ENCODE measurements at regions not wholly inside any gene's neighbourhood (a gene's known extent, or its start where the extent isn't known, plus 50 kb on each side); places are given as distances from the start of the nearest gene placed in this dataset.
"Not testable (repeated sequence)": the region's sequence is repeated elsewhere in the genome, so short reads cannot be mapped to it uniquely, and the experiment has no call there.

GRCh38 chr17:70314506-70314905, 145.2 kb downstream of the KCNJ2 start:
- in situ Hi-C loops (cut with HindIII; ENCODE audit: low pct_ligation_motif_present, low pct_unique_long_range_greater_than_20kb, low sequenced_read_pairs): no loop called here
- no peak for DNase-seq

DNA sequence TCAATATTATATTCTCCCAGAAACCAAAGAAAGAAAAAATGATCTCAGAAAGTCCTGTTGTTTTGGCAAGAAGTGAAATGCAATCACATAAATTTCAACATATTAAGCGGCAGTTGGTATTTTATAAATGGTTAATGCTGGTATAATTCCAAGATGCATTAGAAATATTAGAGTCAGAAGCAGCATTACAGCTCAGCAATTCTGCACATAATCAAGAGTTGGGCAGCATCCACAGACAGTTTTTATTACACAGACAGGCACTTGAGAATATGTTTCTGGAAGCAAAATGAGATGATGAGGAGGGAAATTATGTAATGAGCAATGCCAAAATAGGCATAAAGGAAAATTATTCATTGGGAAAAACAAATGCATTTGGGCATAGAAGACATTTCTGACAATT, 148.1 kb downstream of the KCNJ2 start:
- no peak for DNase-seq
- in situ Hi-C loops (cut with HindIII; ENCODE audit: low pct_ligation_motif_present, low pct_unique_long_range_greater_than_20kb, low sequenced_read_pairs): no loop called here

DNA sequence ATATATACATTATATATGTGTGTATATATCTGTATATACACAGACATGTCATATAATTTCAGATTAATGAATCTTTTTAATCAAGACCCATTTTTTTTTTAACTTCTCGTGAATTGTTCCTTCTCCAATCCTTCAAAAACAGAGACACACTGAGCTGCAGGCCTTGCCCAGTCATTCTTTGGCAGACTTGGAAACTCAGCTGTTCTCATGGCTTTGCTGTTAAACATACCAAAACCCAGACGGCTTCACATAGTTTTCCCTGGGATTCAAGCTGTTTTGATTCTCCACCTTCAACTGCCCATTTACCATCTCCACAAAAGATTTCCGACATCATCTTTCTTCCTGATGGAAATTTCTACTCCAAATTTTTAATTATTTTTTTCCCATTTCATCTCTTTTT, 148.7 kb downstream of the KCNJ2 start:
- DNase-seq: no peak

DNA sequence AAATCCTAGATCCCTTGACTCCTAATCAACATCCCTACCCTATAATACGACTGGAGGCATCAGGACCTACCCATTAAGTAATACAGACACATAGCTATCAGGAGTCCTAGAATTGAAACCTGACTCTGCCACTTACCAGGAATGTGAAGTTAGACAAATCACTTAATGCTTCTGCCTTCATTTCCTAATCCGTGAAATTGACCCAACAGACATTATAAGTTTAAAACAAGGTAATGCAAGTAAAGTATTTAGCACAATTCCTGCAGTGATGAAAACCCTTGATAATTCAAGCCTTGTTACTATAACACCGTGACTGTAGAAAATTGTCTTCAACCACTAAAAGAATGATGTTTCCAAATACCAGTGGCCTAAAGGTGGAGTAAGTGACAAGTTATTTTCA, 150.2 kb downstream of the KCNJ2 start:
- in situ Hi-C loops (cut with HindIII; ENCODE audit: low pct_ligation_motif_present, low pct_unique_long_range_greater_than_20kb, low sequenced_read_pairs): no loop called here
- no peak for DNase-seq

More for the DNA sequence above, 148.7 kb downstream of the KCNJ2 start:
- in situ Hi-C loops (cut with HindIII; ENCODE audit: low pct_ligation_motif_present, low pct_unique_long_range_greater_than_20kb, low sequenced_read_pairs): no loop called here

DNA sequence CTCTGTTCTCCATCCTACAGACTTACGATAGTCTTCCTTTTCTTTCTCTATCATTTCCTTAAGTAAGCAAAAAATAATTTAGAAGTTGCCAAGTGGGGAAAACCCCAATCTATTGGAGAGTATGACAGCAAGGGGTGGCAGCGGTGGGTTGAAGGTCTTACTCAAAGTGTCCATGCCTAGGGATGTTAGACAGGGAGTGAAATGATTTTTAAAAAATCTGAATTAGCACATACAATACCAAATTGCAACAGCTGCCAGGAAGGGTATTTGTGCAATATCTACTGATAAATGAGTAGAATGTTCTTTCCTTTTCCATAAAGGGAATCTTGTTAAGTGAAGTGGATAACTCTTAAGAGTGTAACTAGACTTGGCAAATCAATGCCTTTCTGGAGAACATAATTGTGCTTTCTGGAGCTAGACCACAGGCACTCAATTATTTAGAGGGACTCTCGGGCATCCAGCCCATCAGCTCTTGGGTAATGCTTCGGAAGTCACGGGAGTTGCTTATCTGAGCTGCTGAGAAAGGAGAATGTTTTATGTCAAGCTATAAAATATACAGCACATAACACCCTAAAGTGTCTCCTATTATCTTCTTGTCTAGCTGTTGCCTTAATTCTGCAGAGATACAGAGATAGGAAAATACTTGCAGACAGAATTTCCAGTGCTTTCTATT, 151.5 kb downstream of the KCNJ2 start:
- no peak for DNase-seq
- in situ Hi-C loops (cut with HindIII; ENCODE audit: low pct_ligation_motif_present, low pct_unique_long_range_greater_than_20kb, low sequenced_read_pairs): no loop called here

DNA sequence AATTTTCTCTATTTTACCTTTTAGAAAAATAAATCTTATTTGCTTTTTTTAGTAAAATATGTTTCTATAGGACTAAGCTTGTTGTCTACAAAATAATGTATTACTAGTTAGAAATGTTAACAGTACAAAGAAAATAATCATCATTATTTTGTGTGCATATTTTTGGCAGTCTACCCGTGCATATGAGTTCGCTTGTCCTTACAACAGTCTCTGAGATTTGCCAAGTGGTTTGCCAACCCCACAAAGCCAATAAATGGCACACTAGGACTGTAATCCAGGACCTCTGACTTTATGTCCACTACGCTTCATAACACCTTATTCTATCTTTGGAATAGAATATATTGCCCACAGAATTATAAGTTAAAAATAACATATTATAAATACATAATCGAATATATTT, 152.0 kb downstream of the KCNJ2 start:
- no peak for DNase-seq
- in situ Hi-C loops (cut with HindIII; ENCODE audit: low pct_ligation_motif_present, low pct_unique_long_range_greater_than_20kb, low sequenced_read_pairs): no loop called here

DNA sequence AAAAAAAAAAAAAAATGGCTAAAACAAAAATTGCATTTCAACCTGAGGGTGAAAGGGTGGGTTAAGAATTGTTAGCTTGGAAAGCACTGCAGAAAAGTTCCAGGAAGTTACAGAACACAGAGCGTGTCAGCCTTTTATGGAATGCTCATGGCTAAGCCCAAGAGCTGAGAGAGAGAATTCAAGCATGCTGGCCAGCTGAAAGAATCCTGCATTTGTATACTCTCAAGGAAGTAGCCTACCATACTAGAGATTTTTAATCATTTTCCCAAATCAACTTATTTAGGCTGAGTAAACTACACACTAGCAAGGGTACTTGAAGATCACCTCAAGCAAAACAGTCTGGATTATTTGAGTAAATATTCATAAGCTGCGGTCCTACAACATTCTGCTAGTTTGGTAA, 153.9 kb downstream of the KCNJ2 start:
- no peak for DNase-seq
- in situ Hi-C loops (cut with HindIII; ENCODE audit: low pct_ligation_motif_present, low pct_unique_long_range_greater_than_20kb, low sequenced_read_pairs): no loop called here

DNA sequence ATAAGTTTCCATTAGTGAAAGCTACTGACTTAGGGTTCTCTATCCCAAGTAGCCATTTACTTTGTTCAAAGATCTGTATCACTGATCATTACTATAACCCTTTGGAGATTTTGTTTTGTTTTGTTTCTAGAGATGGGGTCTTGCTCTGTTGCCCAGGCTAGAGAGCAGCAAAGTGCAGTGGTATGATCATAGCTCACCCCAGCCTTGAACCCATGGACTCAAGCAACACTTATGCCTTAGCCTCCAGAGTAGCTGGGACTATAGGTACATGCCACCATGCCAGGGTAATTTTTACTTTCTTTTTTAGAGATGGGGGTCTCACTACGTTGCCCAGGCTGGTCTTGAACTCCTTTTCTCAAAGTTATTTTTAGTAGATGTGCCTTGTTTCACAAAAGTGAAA, 154.7 kb downstream of the KCNJ2 start:
- no peak for DNase-seq
- in situ Hi-C loops (cut with HindIII; ENCODE audit: low pct_ligation_motif_present, low pct_unique_long_range_greater_than_20kb, low sequenced_read_pairs): no loop called here

DNA sequence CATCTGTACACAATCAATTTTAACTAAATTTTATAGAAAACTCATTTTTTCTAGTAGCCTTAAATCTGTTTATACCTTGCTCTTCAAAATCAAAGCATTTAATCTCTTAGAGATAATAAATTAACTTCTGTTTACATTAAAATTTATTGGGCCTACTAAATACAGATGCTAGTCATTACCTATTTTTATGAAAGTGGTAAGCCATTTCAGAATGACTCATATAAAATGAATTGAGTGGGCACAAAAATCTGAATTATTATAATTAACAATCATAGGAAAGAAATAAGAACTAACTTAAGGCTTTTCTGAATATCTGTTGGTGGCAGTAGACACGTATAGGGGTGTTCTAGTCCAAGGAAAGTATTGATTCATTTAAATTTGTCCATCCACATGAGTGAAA, 157.9 kb downstream of the KCNJ2 start:
- in situ Hi-C loops (cut with HindIII; ENCODE audit: low pct_ligation_motif_present, low pct_unique_long_range_greater_than_20kb, low sequenced_read_pairs): no loop called here
- DNase-seq: no peak

- in situ Hi-C loops (cut with HindIII; ENCODE audit: low pct_ligation_motif_present, low pct_unique_long_range_greater_than_20kb, low sequenced_read_pairs): no loop called here
- no peak for DNase-seq
Measured at GRCh38 chr17:70327723-70328122, 158.4 kb downstream of the KCNJ2 start.

GRCh38 chr17:70329721-70330120, 160.4 kb downstream of the KCNJ2 start:
- in situ Hi-C loops (cut with HindIII; ENCODE audit: low pct_ligation_motif_present, low pct_unique_long_range_greater_than_20kb, low sequenced_read_pairs): no loop called here
- no peak for DNase-seq

DNA sequence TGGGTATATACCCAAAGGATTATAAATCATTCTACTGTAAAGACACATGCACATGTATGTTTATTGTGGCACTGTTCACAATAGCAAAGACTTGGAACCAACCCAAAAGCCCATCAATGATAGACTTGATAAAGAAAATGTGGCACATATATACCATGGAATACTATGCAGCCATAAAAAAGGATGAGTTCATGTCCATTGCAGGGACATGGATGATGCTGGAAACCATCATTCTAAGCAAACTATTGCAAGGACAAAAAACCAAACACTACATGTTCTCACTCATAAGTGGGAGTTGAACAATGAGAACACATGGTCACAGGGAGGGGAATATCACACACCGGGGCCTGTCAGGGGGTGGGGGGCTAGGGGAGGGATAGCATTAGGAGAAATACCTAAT, 161.7 kb downstream of the KCNJ2 start:
- DNase-seq; in situ Hi-C loops (cut with HindIII; ENCODE audit: low pct_ligation_motif_present, low pct_unique_long_range_greater_than_20kb, low sequenced_read_pairs): not testable (repeated sequence)

DNA sequence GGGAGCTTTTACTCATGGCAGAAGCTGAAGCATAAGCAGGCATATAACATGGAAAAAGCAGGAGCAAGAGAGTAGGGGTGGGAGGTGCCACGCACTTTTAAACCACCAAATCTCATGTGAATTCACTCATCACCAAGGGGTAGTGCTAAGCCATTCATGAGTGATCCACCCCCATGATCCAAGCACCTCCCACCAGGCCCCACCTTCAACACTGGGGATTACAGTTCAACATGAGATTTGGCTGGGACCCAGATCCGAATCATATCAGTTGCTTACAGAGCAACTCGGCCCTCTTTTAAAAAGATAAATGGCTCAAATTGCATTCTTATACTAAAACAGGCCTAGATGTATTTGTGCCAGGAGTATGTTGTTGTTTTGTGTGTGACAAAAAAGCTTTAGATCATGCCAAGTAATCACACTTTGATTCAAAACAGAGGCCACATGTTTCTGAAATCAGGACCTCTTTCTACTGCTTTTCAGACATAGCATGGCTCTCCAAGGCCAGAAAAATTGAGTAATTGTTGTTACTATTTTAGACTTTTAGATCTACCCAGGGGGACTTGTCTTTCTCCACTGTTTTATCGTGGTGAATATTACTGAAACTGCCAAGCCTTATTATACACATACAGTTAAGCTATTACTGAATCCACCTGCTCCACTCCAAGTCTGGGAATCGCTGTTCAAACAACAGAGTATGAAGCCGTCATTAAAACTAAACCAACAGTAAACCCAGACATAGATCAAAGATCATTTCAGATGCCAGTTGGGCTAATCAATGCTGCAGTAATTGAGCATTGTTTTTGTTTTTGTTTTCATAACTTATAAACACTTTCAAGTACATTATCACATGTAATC, 163.3 kb downstream of the KCNJ2 start:
- no peak for DNase-seq
- in situ Hi-C loops (cut with HindIII; ENCODE audit: low pct_ligation_motif_present, low pct_unique_long_range_greater_than_20kb, low sequenced_read_pairs): no loop called here

- in situ Hi-C loops (cut with HindIII; ENCODE audit: low pct_ligation_motif_present, low pct_unique_long_range_greater_than_20kb, low sequenced_read_pairs): no loop called here
- DNase-seq: no peak
Measured at GRCh38 chr17:70336411-70336810, 167.1 kb downstream of the KCNJ2 start.

GRCh38 chr17:70338946-70339354, 169.6 kb downstream of the KCNJ2 start:
- DNase-seq: no peak

GRCh38 chr17:70343114-70343513, 173.8 kb downstream of the KCNJ2 start:
- no peak for DNase-seq
- in situ Hi-C loops (cut with HindIII; ENCODE audit: low pct_ligation_motif_present, low pct_unique_long_range_greater_than_20kb, low sequenced_read_pairs): no loop called here

More at GRCh38 chr17:70338946-70339354, 169.6 kb downstream of the KCNJ2 start:
- in situ Hi-C loops (cut with HindIII; ENCODE audit: low pct_ligation_motif_present, low pct_unique_long_range_greater_than_20kb, low sequenced_read_pairs): no loop called here

GRCh38 chr17:70344386-70345060, 175.2 kb downstream of the KCNJ2 start:
- in situ Hi-C loops (cut with HindIII; ENCODE audit: low pct_ligation_motif_present, low pct_unique_long_range_greater_than_20kb, low sequenced_read_pairs): no loop called here
- peak; percentile 35 for DNase-seq

DNA sequence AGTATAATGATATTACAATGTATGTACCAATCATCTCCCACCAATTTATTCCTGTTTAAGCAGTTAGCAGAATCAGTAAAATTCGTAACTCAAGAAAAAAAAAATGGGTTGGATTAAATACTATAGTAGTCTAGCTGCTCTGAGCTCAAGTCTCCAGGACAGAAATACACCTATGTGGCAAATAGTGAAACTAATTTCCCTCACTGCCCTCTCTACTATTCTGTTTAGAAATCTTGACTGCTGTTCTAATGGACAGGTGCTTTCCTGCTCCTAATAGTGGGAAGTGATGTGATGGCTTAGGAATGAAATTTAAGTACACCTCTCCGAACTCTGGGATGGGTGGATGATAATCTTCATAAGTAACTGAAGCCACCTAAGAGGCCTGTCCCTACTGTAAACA, 175.7 kb downstream of the KCNJ2 start:
- in situ Hi-C loops (cut with HindIII; ENCODE audit: low pct_ligation_motif_present, low pct_unique_long_range_greater_than_20kb, low sequenced_read_pairs): no loop called here
- no peak for DNase-seq

DNA sequence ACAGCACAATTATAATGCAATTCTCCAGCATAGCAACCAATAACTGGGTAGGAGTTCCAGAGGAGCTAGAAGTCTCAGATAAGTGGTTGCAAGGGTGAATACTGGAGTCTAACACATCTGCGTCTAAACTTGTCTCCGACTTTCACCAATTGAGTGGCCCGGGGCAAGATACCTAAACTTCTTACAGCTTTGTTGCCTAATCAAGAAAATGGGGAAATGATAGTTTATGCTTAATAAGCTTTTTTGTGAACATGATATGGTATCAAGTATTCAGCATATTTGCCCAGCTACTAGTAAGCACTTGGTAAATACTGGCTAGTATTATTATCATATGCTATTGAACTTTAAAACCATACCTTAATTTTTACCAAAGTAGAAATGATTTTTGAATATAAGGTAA, 183.5 kb downstream of the KCNJ2 start:
- in situ Hi-C loops (cut with HindIII; ENCODE audit: low pct_ligation_motif_present, low pct_unique_long_range_greater_than_20kb, low sequenced_read_pairs): no loop called here
- no peak for DNase-seq
